Ectodermal cell (in vitro differentiated cells): ENCODE measurements at regions not wholly inside any gene's neighbourhood (a gene's known extent, or its start where the extent isn't known, plus 50 kb on each side); places are given as distances from the start of the nearest gene placed in this dataset.
A peak's percentile ranks its signal among the peaks of the same experiment; 100 is the strongest.
"Not testable (repeated sequence)": the region's sequence is repeated elsewhere in the genome, so short reads cannot be mapped to it uniquely, and the experiment has no call there.

Experiments used
- H3K27ac ChIP-seq: 2 replicates; pipeline ENCODE4 v1.7.0; 2013; ENCODE audit warnings: mild to moderate bottlenecking, low read depth, low read length; ENCODE audit not compliant: insufficient read depth, poor library complexity, severe bottlenecking
- H3K27me3 ChIP-seq: 2 replicates; pipeline ENCODE4 v1.7.0; 2013; ENCODE audit warnings: mild to moderate bottlenecking, low read length; ENCODE audit not compliant: insufficient read depth, control insufficient read depth, poor library complexity, severe bottlenecking
- H3K36me3 ChIP-seq: one replicate; pipeline ENCODE4 v1.7.0; 2013; ENCODE audit warnings: low read length; ENCODE audit not compliant: control insufficient read depth, insufficient read depth
- H3K4me1 ChIP-seq: one replicate; pipeline ENCODE4 v1.7.0; 2013; ENCODE audit warnings: low read length; ENCODE audit not compliant: control insufficient read depth, insufficient read depth
- H3K4me3 ChIP-seq: 2 replicates; pipeline ENCODE4 v1.7.0; 2013; ENCODE audit warnings: low read depth, low read length, control low read depth; ENCODE audit not compliant: insufficient read depth
- H3K9me3 ChIP-seq: 2 replicates; pipeline ENCODE4 v1.7.0; 2013; ENCODE audit warnings: mild to moderate bottlenecking, low read length, moderate library complexity; ENCODE audit not compliant: control insufficient read depth
- WGBS, 2 experiments: methylation state at CpG; one replicate each; pipeline ENCODE4 v1.1.7; 2013; ENCODE audit warnings: missing lambda C conversion rate in 2 of 2; 5-methylcytosine and 5-hydroxymethylcytosine counted together

GRCh38 chr12:124126950-124127655, 154.1 kb downstream of the ZNF664 start:
- Histone ChIP-seq H3K27me3 (no peaks in the 10 kb centered on the region), H3K4me3 (no peak overlapping the region), H3K36me3 (no peaks in the 10 kb centered on the region), H3K4me1 (peaks cover 18% of the 10 kb centered on the region), H3K9me3 (no peaks in the 10 kb centered on the region), H3K27ac (no peak overlapping the region)
- WGBS, 2 experiments = 91% methylated on average over 15 of the region's 15 CpGs

- Histone ChIP-seq H3K27ac (no peak overlapping the region), H3K36me3 (no peaks in the 10 kb centered on the region), H3K9me3 (no peaks in the 10 kb centered on the region), H3K4me3 (no peak overlapping the region), H3K27me3 (no peaks in the 10 kb centered on the region), H3K4me1 (peaks cover 12% of the 10 kb centered on the region)
- 93 to 94% methylated on average over 9 of the region's 9 CpGs for WGBS, 2 experiments
Measured at GRCh38 chr12:124129132-124129531, 156.1 kb downstream of the ZNF664 start.

- Histone ChIP-seq H3K27me3 (no peaks in the 10 kb centered on the region), H3K4me3 (no peak overlapping the region), H3K27ac (no peak overlapping the region), H3K4me1 (peaks cover 12% of the 10 kb centered on the region), H3K9me3 (no peaks in the 10 kb centered on the region), H3K36me3 (no peaks in the 10 kb centered on the region)
- 7 to 11% methylated on average over 9 of the region's 9 CpGs for WGBS, 2 experiments
Measured at GRCh38 chr12:124130691-124131591, 157.9 kb downstream of the ZNF664 start.

GRCh38 chr12:124131659-124132058, 158.6 kb downstream of the ZNF664 start:
- WGBS, 2 experiments = 63% methylated on average over 5 of the region's 5 CpGs
- Histone ChIP-seq H3K27ac (no peak overlapping the region), H3K4me1 (peaks cover 12% of the 10 kb centered on the region), H3K36me3 (no peaks in the 10 kb centered on the region), H3K4me3 (no peak overlapping the region), H3K9me3 (no peaks in the 10 kb centered on the region), H3K27me3 (no peaks in the 10 kb centered on the region)

- no peak overlapping the region for H3K27ac ChIP-seq
- H3K4me3 ChIP-seq = no peak overlapping the region
- WGBS, 2 experiments = 89 to 91% methylated on average over 2 of the region's 2 CpGs
- peaks cover 12% of the 10 kb centered on the region for H3K4me1 ChIP-seq
- H3K27me3 ChIP-seq = no peaks in the 10 kb centered on the region
- peaks cover 3% of the 10 kb centered on the region for H3K9me3 ChIP-seq
- no peaks in the 10 kb centered on the region for H3K36me3 ChIP-seq
Measured at GRCh38 chr12:124132530-124132929, 159.5 kb downstream of the ZNF664 start.

- peaks cover 5% of the 10 kb centered on the region for H3K9me3 ChIP-seq
- H3K4me3 ChIP-seq = no peak overlapping the region
- no peaks in the 10 kb centered on the region for H3K36me3 ChIP-seq
- H3K27me3 ChIP-seq = no peaks in the 10 kb centered on the region
- H3K27ac ChIP-seq = no peak overlapping the region
- H3K4me1 ChIP-seq = peaks cover 13% of the 10 kb centered on the region
Measured at GRCh38 chr12:124136796-124137195, 158.1 kb upstream of the RFLNA start.

GRCh38 chr12:124140944-124141486, 153.9 kb upstream of the RFLNA start:
- H3K27me3 ChIP-seq = no peaks in the 10 kb centered on the region
- H3K4me3 ChIP-seq = no peak overlapping the region
- peaks cover 13% of the 10 kb centered on the region for H3K4me1 ChIP-seq
- WGBS, 2 experiments = 9 to 12% methylated on average over 7 of the region's 7 CpGs
- peak overlapping the region; percentile 56 for H3K27ac ChIP-seq
- H3K9me3 ChIP-seq = peaks cover 5% of the 10 kb centered on the region
- H3K36me3 ChIP-seq = no peaks in the 10 kb centered on the region

- not testable (repeated sequence) for H3K9me3 ChIP-seq, H3K27me3 ChIP-seq, H3K36me3 ChIP-seq, H3K27ac ChIP-seq, H3K4me3 ChIP-seq
- H3K4me1 ChIP-seq = peaks cover 13% of the 10 kb centered on the region
- WGBS, 2 experiments = 61 to 69% methylated on average over 3 of the region's 3 CpGs
Measured at GRCh38 chr12:124141611-124142010, 153.3 kb upstream of the RFLNA start.

- H3K9me3 ChIP-seq = peaks cover 2% of the 10 kb centered on the region
- H3K4me3 ChIP-seq = no peak overlapping the region
- 94 to 95% methylated on average over 8 of the region's 8 CpGs for WGBS, 2 experiments
- H3K36me3 ChIP-seq = no peaks in the 10 kb centered on the region
- H3K27me3 ChIP-seq = no peaks in the 10 kb centered on the region
- no peak overlapping the region for H3K27ac ChIP-seq
- H3K4me1 ChIP-seq = peaks cover 16% of the 10 kb centered on the region
Measured at GRCh38 chr12:124142395-124143035, 152.4 kb upstream of the RFLNA start.

- 93 to 98% methylated on average over 5 of the region's 5 CpGs for WGBS, 2 experiments
- Histone ChIP-seq H3K9me3 (no peaks in the 10 kb centered on the region), H3K27ac (no peak overlapping the region), H3K36me3 (no peaks in the 10 kb centered on the region), H3K4me1 (peaks cover 17% of the 10 kb centered on the region), H3K27me3 (no peaks in the 10 kb centered on the region), H3K4me3 (no peak overlapping the region)
Measured at GRCh38 chr12:124143726-124144125, 151.2 kb upstream of the RFLNA start.
